Mucosa of gallbladder (tissue), 1 donor: ENCODE measurements at regions not wholly inside any gene's neighbourhood (a gene's known extent, or its start where the extent isn't known, plus 50 kb on each side); places are given as distances from the start of the nearest gene placed in this dataset.

Experiments used
- DNase-seq: peaks from one replicate; pipeline ENCODE4 v3.0.0-alpha.2; 2020; ENCODE audit warnings: low spot score
- donor health status: DM: no; HTN: no; CAD: no.

DNA sequence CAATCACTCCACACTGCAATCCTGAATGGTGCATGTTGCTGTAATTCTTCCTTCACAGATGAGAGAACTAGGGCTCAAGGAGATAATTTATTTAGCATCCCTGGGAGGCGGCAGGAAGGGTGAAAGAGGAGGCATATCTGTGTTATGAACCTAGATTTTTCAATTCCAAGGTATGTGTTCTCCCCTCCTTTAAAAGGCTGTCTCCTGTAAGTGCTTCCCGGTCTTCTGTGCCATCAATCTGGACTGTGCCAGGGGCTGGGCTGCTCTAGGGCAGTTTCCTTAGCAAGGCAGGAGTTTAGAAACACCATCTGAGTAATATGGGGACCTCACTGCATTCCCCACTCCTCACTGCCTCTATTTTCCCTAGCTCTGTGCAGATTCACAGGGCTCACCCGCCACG is 185.0 kb downstream of the RFC3 start:
- no peak for DNase-seq

DNA sequence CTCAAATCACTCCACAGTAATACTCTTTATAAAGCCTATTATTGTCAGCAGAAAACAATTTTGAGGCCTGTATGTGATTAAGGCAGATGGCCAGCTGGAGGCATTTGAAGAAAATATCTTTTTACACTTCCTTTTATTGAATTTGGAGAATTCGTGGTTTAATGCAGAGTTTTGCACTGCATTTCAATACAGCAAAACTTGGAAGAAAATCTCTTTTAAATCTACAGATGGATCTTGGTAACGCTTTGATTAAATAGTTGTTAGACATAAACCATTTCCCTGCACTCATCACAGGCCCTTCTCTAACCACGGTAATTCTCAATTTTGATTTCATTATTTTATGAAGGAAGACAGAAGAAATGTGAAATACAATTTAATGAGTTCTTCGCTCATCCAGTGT is 185.7 kb downstream of the RFC3 start:
- no peak for DNase-seq

- DNase-seq = no peak
Observed at GRCh38 chr13:34004676-34005075, 186.7 kb downstream of the RFC3 start.

GRCh38 chr13:34006011-34006410 is 188.1 kb downstream of the RFC3 start:
- no peak for DNase-seq

DNA sequence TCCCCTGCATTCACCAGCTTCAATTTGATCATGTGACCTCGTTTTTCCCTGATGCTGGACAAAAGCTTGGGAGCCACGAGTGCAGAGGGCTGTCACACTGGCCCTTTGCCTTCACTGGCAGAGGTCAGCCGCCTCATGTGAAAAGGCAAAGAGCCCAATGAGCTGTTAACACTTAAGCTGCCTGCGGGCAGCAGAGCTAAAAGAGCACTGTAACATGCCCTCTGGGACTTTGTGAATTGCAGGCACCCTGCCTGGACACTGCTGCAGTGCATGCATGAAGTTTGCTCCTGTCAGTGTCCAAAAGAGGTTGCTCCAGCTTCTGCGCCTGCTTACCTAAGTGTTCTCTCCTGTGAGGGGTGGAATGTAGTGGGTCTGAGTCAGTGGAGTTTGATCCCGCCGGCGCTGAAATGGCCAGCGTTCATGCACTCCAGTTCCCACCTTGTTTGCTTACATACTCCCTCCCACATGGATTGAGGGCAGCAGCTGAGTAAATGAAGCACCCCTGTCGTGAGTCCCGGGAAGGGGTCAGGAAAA is 193.7 kb downstream of the RFC3 start:
- no peak for DNase-seq

- DNase-seq = no peak
Observed at GRCh38 chr13:34012382-34012781, 194.4 kb downstream of the RFC3 start.

- no peak for DNase-seq
Observed at GRCh38 chr13:34013061-34013460, 195.1 kb downstream of the RFC3 start.

GRCh38 chr13:34017231-34017630 is 199.3 kb downstream of the RFC3 start:
- no peak for DNase-seq

DNA sequence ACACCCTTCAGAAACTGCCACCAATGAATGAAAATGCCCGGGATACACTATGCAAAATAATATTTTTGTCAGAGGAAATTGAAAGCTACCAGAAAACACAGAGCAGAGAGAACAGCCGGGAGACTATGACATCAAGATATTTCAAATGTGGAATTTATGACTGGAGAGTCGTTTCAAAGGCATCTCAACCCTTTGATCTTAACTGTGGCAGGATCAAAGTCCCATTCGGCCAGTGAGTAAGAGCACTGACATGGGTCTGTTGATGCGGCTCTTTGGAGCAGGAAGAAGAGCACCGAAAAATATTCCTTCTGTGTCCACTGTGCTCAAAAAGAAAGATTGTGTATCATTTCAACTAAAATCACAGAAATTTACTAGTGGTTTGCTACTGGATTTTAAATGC is 201.9 kb downstream of the RFC3 start:
- DNase-seq = peak; percentile 19

- no peak for DNase-seq
Observed at GRCh38 chr13:34020388-34020787, 202.4 kb downstream of the RFC3 start.

- no peak for DNase-seq
Observed at GRCh38 chr13:34021619-34022018, 203.7 kb downstream of the RFC3 start.

DNA sequence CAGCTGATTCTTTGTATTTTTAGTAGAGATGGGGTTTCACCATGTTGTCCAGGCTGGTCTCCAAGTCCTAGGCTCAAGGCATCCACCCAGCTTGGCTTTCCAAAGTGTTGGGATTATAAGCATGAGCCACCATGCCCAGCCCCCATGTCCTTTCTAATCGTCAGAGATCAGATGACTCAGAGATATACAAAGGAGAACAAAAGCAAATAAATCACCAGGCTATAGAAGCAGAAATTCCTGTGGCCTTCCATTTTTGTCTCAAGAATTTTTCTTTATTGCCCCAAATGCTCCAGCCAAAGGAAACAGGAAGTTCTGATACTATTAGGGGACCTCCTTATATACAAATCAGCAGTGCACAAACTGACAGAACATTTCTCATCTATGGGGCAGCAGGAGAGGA is 207.8 kb downstream of the RFC3 start:
- no peak for DNase-seq

DNA sequence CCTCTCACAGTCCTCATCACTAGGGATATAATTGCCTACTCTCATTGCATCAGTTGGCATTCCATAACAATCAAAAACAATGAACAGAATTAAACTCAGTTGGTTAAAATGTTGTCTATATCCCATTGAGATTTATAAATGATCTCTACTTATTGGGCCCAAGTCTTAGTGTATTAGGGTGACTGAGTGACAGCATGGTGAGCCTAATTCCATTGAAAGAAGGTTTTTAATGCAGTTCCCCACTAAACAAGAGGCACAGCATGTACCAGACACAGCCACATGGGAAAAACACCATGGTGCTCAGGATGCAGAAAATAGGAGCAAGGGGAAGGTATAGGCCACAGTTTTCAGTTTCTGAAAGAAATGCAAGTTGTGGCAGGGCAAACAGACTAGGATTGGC is 208.4 kb downstream of the RFC3 start:
- DNase-seq = no peak

DNA sequence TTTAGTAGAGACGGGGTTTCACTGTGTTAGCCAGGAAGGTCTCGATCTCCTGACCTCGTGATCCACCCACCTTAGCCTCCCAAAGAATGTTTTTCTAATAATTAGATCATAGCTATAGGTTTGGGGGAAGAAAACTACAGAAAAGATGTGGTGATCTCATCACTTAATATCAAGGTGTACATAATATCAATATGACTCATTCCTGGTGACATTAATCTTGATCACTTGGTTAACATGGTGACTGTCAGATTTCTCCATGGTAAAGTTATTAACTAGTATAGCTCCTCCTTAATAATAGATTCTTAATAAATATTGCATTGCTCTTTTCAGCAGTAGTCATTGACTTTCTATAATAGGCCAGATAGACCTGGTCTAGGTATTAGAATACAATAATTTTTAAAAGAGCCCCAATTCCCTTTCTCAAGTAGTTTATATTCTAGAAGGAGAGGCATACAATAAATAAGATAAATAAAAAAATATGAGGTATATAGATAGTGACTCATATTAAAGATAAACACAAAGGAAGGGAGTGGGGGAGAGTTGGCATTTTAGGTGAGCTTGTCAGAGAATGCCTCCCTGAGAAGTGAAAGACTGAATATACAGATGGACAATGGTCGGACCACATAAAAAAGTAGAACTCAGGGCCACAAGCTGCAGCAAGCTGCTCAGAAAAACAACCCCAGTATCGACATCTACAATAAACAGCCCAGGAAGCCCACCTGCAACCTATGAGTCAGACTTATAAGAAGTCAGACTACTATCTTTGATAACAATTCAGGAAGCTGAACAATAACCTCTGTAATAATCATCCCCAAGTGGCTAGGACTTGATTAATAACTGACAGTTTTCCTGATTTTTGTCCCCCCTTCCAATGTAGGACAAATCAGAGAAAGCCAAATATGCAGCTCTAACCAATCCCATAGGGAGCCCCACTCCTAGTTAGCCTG is 210.8 kb downstream of the RFC3 start:
- no peak for DNase-seq

GRCh38 chr13:34030782-34031181 is 212.8 kb downstream of the RFC3 start:
- no peak for DNase-seq

DNA sequence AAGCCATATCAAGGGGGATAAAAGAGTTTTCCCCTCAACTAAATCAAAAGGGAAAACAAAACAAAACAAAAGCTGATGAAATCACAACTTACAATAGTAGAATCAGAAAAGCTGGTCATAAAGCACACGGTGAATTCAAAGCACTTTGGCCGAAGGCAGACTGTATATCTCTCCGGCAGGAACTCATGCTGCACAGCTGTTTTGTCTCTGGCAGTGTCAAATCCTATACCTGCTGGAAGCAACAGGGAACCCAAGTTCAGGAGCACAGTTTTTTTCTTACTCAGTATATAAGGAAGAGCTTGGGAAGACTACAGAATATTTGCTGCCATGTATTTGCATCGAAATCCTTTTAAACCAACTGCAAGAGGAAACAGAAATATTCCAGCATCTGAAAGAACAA is 213.7 kb downstream of the RFC3 start:
- no peak for DNase-seq

- DNase-seq = no peak
Observed at GRCh38 chr13:34034411-34034810, 216.5 kb downstream of the RFC3 start.

DNA sequence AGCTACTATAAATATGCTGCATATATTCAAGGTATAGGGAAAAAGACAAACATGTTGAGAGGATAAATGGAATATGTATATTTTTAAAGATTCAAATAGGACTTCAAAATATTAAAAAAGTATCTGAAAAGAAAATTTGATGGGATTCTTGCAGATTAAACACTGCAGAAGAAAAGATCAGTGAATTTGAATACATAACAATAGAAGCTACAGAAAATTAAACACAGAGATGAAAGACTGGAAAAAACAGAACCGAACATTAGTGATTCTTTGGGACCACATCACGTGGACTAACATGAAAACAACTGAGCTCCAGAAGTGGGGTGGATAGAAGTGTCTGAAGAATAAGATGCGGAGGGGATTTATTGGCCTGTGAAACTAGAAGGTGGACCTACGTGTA is 217.2 kb downstream of the RFC3 start:
- DNase-seq = no peak

DNA sequence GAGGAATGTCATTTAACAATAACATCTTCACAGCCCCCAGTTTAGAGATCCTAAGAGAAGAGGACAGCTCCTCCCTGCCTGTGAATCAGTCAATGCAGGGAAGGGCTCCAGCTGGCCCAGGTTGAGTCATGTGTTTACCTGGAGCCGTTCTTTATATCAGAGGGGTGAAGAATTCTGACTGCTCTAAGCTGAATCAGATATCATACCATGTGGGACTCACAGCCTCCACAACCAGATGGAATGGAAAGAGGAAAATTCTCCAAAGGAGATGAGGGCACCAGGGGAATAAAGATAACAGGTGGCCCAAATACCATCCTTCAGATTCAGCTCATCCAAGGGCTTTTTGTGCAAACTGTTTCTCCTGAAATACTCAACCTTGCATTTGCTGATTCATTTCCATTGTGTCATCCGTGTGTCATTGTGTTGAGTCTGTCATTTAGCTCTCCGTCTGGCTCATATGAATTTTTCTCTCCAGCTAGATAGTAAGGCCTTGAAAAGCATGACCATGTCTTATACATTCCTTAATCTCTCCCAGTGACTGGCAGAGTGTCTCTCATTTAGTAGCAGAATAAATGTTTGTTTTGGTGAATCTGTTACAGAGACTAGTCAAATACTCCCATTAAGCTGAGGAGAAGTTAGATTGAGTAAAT is 217.9 kb downstream of the RFC3 start:
- DNase-seq = no peak

DNA sequence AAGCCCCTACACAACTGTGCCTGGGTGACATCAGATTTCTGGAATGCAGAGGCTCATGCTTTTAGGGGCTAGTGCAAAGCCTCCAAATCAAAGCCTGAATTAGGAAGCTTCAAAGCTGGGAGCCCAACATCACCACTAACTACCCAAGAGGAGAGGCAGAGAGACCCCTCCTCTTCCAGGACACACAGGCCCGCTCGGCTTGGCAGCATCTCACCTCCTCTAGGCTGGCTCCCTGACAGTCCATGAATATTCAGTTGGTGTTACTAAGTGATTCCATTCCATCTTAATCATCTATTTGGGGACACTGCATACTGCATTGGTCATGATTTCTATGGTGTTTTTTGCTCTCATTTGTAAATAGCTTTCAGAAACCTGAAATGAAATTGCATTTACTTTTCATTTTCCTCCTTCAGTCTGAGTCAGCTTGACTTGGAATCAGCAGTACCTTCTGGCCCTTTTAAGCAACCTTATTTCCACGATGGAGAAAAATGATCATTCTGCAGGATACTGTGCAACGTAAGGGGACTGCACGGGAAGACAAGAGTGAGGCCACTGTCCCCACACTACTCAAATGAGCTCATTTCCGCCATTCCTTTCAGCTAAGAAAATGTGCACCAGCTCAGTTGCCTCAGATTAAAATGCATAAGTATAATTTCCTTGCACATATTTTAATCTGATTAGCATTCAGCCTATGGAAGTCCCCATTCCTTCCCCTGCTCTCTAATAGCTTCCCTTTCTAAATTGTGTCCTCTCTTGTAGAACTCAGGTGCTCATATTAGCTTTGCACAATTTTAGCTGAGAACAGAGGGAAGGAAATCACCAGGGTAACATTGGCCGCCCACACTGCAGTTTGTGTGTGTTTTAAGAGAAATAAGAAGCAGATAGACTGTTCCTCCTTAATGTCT is 219.9 kb downstream of the RFC3 start:
- no peak for DNase-seq

DNA sequence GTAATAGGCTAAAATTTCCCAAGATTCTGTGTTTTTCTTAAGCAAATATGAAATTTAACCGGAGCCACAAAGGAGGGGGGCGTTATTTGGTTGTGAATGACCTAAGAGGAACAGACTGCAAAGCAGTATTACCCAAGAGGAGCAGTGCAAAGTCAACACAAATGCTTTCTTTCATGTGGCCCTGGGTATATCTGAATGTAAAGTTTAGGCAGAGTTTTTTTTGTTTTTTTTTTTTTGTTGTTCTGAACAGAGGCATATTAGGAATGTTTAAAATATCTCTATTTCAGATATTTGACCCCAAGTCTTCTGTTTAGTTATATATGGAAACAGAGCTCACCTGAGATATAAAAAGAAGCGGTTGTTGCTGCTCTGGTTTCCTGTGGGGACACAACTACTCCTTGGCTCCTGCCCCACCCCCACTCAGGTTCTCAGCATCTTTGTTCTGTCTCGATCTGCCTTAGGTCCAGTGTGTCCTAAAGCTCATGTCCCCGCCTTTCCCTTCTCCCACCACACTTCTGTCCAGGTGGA is 220.7 kb downstream of the RFC3 start:
- DNase-seq = no peak

- DNase-seq = no peak
Observed at GRCh38 chr13:34039678-34040077, 221.7 kb downstream of the RFC3 start.
